HFFc6 (cell line): ENCODE measurements at regions not wholly inside any gene's neighbourhood (a gene's known extent, or its start where the extent isn't known, plus 50 kb on each side); places are given as distances from the start of the nearest gene placed in this dataset.

Source experiments
- DNase-seq: peaks from one replicate; pipeline ENCODE4 v3.0.0-alpha.2; 2018
- H3K27ac Mint-ChIP-seq: 2 replicates; pipeline ENCODE4 v1.8.0; 2020; ENCODE audit warnings: mild to moderate bottlenecking, mixed read lengths
- H3K27me3 Mint-ChIP-seq: 2 replicates; pipeline ENCODE4 v1.8.0; 2021; ENCODE audit warnings: mild to moderate bottlenecking, moderate library complexity, mixed read lengths; ENCODE audit not compliant: insufficient read depth
- H3K36me3 Mint-ChIP-seq: 2 replicates; pipeline ENCODE4 v1.8.0; 2021; ENCODE audit warnings: low read depth, mixed read lengths
- H3K4me1 Mint-ChIP-seq: 2 replicates; pipeline ENCODE4 v1.8.0; 2020; ENCODE audit warnings: low read depth, mixed read lengths
- H3K4me3 Mint-ChIP-seq: 2 replicates; pipeline ENCODE4 v1.8.0; 2020; ENCODE audit warnings: mild to moderate bottlenecking, moderate library complexity, mixed read lengths
- H3K9me3 Mint-ChIP-seq: 2 replicates; pipeline ENCODE4 v1.8.0; 2020; ENCODE audit warnings: mild to moderate bottlenecking, mixed read lengths
- CTCF ChIP-seq: fragments of 200-600 bp; sonication (generic); IDR thresholded peaks from 2 replicates; pipeline ENCODE4 v1.5.0; 2021; ENCODE audit warnings: antibody characterized with exemption, mild to moderate bottlenecking

GRCh38 chr13:110965755-110966134, 50.9 kb upstream of the ANKRD10 start:
- Mint-ChIP-seq H3K4me3 (no peak overlapping the region), H3K9me3 (peaks cover 24% of the 10 kb centered on the region), H3K27ac (peak overlapping the region; percentile 82), H3K4me1 (peaks cover 44% of the 10 kb centered on the region), H3K27me3 (no peaks in the 10 kb centered on the region), H3K36me3 (peaks cover 14% of the 10 kb centered on the region)
- TF ChIP-seq CTCF: no peak
- DNase-seq: no peak

DNA sequence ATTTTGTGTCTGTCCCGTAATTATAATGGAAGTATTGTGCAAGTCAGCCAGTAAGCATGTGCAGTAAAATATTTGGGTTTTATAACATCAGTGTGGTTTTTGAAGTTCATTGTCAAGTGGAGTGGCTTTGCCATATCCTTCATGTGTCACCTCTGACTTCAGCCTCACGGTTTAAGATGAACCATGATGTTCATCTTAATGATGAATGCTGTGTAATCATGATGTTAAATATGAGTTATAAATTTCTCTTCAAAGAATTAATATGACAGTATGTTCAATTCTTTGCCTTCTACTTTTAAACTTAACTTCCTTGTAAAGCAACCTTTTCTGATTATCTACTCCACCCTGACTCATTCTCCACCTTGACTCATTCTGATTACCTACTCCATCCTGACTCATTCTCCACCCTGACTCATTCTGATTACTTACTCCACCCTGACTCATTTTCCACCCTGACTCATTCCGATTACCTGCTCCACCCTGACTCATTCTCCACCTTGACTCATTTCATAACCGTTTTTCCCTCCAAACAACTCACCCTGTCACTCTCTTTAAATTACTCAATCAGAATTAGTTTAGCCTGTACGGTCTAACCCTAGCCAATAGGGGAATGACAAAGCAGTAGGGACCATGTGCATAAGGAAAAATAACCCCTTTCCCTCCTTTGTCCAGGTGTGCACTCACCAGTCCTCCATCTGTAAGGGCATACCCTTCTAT, 50.3 kb upstream of the ANKRD10 start:
- Mint-ChIP-seq H3K27me3 (no peaks in the 10 kb centered on the region), H3K4me3 (peak overlapping the region; percentile 7; the same call in 1 of the 2 replicates), H3K36me3 (peaks cover 14% of the 10 kb centered on the region), H3K27ac (peak overlapping the region; percentile 82), H3K4me1 (peaks cover 44% of the 10 kb centered on the region), H3K9me3 (peaks cover 24% of the 10 kb centered on the region)
- DNase-seq: peak; percentile 93
- TF ChIP-seq CTCF: no peak
